ENCODE measurements at regions not wholly inside any gene's neighbourhood (a gene's known extent, or its start where the extent isn't known, plus 50 kb on each side); places are given as distances from the start of the nearest gene placed in this dataset.
A peak's percentile ranks its signal among the peaks of the same experiment; 100 is the strongest.

DNA sequence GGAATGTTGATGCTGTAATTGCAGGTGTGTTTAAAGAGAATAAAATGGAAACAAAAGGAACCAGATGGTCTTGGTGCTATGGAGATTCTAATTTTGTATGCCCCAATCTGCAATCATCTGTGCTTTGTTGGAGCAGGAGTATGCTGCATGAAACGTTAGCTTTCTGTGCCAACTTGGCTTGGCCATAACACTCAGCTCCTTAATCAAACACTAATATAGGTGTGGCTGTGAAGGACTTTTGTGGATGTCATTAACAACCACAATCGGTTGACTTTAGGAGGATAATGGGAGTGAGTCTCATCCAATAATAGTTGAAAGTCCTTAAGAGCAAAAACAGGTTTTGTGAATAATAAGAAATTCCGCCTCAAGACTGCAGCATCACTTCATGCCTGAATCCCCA lies 399.2 kb downstream of the NLGN4X start:
- DNase-seq: no peak
- intact Hi-C loops (cut with DNase I, micrococcal nuclease): no loop called here
- ATAC-seq: no peak

DNA sequence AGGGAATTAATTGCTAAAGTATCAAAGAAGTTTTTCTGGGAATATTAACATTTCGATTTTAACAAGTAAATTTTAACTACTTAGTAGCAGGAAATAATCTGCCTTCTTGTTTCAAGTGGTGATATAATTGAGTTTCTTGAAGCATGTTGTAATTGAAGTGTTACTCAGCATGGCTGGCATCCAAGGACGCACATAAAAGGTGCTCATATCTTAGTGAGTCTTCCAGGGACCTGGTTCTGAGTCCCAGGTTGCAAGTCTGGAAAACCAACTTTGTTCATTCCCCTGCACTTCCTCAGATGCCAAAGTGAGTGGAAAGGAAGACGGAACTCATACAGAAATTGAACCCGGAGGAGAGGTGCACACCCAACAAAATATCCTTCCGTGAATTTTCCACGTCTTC lies 399.6 kb downstream of the NLGN4X start:
- DNase-seq: no peak
- ATAC-seq: no peak
- intact Hi-C loops (cut with DNase I, micrococcal nuclease): no loop called here

GRCh38 chrX:5823903-5824302 lies 404.8 kb downstream of the NLGN4X start:
- DNase-seq: no peak
- intact Hi-C loops (cut with DNase I, micrococcal nuclease): no loop called here
- ATAC-seq: no peak

DNA sequence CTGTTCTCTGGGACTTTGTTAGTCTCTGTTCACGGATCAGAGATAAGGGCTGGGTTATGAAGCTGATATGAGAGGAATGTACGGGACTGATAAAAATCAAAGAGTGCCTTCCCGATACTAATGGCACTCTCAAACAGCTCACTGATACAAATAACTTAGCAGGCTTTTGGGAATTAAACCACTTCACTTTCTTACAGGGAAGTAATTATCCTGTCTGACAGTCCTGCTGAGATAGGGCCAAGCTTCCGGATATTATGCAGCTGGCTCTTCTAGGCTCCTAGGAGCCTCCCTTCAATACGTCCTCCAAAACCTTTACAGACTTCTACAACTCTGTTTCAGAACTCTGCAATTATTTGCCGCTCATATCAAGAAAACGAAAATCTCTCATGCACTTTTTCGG lies 418.0 kb downstream of the NLGN4X start:
- DNase-seq: no peak
- ATAC-seq: no peak
- intact Hi-C loops (cut with DNase I, micrococcal nuclease): no loop called here

DNA sequence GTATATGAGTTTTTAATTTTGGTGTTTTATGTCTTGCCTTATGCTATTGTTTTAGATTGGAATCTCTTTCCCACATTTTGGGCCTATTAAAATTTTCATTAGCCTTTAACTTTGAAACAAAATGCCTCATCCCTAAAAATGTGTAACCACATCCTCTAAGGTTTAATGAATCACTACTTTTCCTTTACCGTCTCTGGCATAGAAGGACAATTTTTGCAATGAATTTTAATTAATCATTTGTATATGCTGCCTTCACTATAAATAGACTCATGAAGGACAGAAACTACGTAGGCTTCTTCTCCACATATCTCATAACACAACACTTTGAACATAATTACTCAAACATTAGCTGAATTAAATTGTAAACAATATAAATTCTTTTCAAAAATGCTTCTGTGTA lies 421.5 kb downstream of the NLGN4X start:
- DNase-seq (no peak), ATAC-seq (no peak)
- intact Hi-C loops (cut with DNase I, micrococcal nuclease): no loop called here

GRCh38 chrX:5802391-5802790 lies 426.3 kb downstream of the NLGN4X start:
- DNase-seq: no peak
- no peak for ATAC-seq
- intact Hi-C loops (cut with DNase I, micrococcal nuclease): no loop called here

GRCh38 chrX:5791721-5792120 lies 436.9 kb downstream of the NLGN4X start:
- DNase-seq (no peak), ATAC-seq (no peak)
- intact Hi-C loops (cut with DNase I, micrococcal nuclease): no loop called here

GRCh38 chrX:5788910-5789309 lies 439.8 kb downstream of the NLGN4X start:
- intact Hi-C loops (cut with DNase I, micrococcal nuclease): no loop called here

DNA sequence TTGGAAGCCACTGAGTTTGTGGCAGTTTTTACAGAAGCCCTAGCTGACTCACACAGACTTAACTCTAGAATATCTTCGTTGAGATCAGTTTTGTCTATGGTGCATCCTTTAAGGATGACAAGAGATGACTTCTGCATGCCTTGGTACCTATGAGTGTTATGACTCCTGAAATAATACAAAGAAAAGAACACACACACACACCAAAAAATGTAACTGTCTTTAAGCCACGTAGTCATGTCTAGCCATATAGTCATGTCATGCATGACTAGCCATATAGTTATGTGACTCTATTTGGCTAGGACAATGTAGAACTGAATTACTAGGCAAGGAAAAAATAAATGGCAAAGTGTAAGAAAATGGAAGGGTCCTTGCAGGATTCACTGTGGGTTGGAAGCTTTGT lies 447.8 kb downstream of the NLGN4X start:
- intact Hi-C loops (cut with DNase I, micrococcal nuclease): no loop called here
- no peak for DNase-seq
- ATAC-seq: no peak

More at GRCh38 chrX:5788910-5789309, 439.8 kb downstream of the NLGN4X start:
- ATAC-seq (no peak), DNase-seq (no peak)

DNA sequence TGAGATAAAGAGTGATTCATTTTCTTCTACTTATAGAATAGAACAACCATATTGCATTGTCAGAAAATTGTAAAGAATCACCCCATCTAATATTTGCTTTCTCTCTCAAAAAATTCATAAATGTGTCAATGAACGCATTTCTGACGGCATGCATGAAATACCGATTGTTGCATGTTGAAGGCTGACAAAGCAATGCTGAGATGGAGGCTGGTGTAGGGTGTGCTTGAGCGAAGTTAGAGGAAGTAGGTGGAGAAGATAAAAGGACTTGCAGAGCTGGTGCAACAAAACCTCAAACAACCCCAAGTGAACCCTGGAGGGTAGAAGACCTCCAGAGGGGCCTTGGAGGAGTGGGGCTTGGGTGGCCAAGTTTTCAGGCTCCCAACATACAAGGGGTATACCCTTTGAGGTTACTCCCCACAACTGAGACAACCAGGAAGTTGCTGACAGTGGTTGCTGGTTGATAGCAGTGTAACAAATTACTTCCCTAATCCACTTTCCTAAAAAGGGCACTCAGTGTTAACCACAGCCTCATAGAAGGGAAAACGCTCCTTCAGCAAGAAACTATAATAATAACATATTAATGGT lies 452.7 kb downstream of the NLGN4X start:
- intact Hi-C loops (cut with DNase I, micrococcal nuclease): no loop called here
- no peak for ATAC-seq
- no peak for DNase-seq

DNA sequence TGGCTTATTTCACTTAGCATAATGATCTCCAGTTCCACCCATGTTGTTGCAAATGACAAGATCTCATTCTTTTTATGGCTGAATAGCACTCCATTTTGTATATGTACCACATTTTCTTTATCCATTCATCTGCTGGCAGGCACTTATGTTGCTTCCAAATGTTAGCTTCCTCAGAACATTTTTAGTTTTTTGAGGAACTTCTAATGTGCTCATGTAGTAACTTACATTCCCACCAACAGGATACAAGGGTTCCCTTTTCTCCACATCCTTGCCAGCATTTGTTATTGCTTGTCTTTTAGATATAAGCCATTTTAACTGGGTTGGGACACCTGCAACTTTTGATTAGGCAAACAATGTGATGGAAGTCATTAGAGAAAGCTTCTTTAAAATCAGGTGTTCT lies 454.2 kb downstream of the NLGN4X start:
- no peak for DNase-seq
- intact Hi-C loops (cut with DNase I, micrococcal nuclease): no loop called here
- no peak for ATAC-seq

- ATAC-seq: no peak
- intact Hi-C loops (cut with DNase I, micrococcal nuclease): no loop called here
- DNase-seq: no peak
Measured at GRCh38 chrX:5771441-5771840, 457.2 kb downstream of the NLGN4X start.

- DNase-seq: no peak
- intact Hi-C loops (cut with DNase I, micrococcal nuclease): no loop called here
- no peak for ATAC-seq
Measured at GRCh38 chrX:5756616-5757015, 472.1 kb downstream of the NLGN4X start.

DNA sequence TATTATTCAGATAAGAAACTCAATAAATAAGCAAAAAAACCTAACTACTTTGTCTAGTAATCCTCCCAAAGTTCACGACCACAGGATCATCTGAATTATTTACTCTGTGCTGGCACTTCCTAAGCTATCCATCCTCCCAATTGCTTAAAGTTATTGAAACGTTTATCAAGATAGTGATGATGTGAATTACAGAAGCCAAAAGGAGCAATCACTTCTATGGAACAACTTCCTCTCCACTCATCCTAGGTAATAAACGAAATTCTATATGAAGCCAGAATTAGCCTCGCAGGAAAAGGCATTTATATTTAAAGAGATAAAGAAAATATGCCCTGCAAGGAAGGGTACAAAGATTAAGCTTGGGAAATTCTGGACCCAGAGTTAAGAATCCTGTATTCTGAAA lies 475.4 kb downstream of the NLGN4X start:
- DNase-seq (no peak), ATAC-seq (no peak)
- intact Hi-C loops (cut with DNase I, micrococcal nuclease): no loop called here

- intact Hi-C loops (cut with DNase I, micrococcal nuclease): no loop called here
- ATAC-seq: no peak
- DNase-seq: no peak
Measured at GRCh38 chrX:5752831-5753230, 475.8 kb downstream of the NLGN4X start.

DNA sequence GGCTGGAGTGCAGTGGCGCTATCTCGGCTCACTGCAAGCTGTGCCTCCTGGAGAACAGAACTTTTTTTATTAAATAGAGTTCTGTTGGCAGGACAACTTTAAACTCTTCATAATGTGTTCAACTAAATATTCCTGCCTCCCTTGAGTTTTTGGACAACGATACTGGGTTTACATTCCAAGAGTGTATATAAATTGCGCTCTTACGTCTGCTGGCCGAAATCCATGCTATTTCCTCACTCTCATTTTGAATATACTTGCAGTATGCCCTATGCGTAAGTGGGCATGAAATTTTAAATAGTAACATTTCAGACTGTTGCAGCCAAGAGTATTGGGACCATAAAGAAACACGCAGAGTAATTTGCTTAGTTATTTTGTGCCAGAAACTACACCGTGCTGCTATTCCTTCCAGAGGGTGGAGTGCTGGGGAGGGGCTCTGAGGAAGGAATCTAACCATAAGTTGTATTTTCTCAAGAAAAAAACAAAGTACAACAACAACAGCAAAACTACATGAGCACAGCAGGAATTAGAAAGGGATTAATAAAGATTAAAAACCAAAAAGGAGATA lies 480.0 kb downstream of the NLGN4X start:
- DNase-seq (no peak), ATAC-seq (no peak)
- intact Hi-C loops (cut with DNase I, micrococcal nuclease): no loop called here

- ATAC-seq (no peak), DNase-seq (no peak)
- intact Hi-C loops (cut with DNase I, micrococcal nuclease): no loop called here
Measured at GRCh38 chrX:5746231-5746630, 482.4 kb downstream of the NLGN4X start.

- intact Hi-C loops (cut with DNase I, micrococcal nuclease): no loop called here
- ATAC-seq (no peak), DNase-seq (no peak)
Measured at GRCh38 chrX:5733501-5733900, 495.2 kb downstream of the NLGN4X start.

DNA sequence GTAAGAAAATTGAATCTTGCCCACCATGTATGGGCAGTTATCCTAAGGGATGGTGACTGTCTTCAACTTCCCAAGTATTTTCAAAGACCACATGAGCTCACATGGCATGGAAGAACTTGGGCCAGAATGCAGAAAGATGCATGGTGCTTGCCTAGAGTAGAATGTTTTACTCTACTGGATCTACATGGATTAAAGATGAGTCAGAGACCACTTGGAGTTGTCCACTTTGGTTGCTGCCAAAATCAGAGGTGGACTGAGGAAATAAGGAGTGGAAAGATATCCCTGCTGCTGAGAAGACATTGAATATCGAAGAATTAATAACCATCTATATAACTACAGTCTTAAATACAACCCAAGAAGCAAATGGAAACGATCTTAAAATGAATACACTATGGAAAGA lies 498.1 kb downstream of the NLGN4X start:
- ATAC-seq: no peak
- DNase-seq: no peak
- intact Hi-C loops (cut with DNase I, micrococcal nuclease): no loop called here

- intact Hi-C loops (cut with DNase I, micrococcal nuclease): no loop called here
- DNase-seq (peak in 1 of 2 donors; percentile 23), ATAC-seq (no peak)
Measured at GRCh38 chrX:5726224-5726623, 502.4 kb downstream of the NLGN4X start.

GRCh38 chrX:5724123-5724522 lies 504.5 kb downstream of the NLGN4X start:
- intact Hi-C loops (cut with DNase I, micrococcal nuclease): no loop called here
- no peak for ATAC-seq
- no peak for DNase-seq
